ENCODE measurements at regions not wholly inside any gene's neighbourhood (a gene's known extent, or its start where the extent isn't known, plus 50 kb on each side); places are given as distances from the start of the nearest gene placed in this dataset.

GRCh38 chr12:97300431-97300830 is 162.2 kb upstream of the RMST start:
- TF ChIP-seq POLR2AphosphoS5 (IDR thresholded peaks at IDR 0.05; ENCODE audit: low read depth, low read length) (no peak), REST (IDR thresholded peaks at IDR 0.05; ENCODE audit: insufficient read depth in 1 of 2, low read depth in 2 of 2, low read length in 2 of 2) (no peak), SIN3A (IDR thresholded peaks at IDR 0.05; ENCODE audit: borderline replicate concordance, insufficient read depth, low read length) (no peak), TAF1 (IDR thresholded peaks at IDR 0.05; ENCODE audit: borderline replicate concordance, insufficient read depth, low read length) (no peak)
